NCI-H2196 (cell line): ENCODE measurements at regions not wholly inside any gene's neighbourhood (a gene's known extent, or its start where the extent isn't known, plus 50 kb on each side); places are given as distances from the start of the nearest gene placed in this dataset.

Source experiments
- DNase-seq: peaks from one replicate; lab custom pipeline; 2025; ENCODE audit not compliant: unreplicated experiment; lab: John Stamatoyannopoulos, UW

DNA sequence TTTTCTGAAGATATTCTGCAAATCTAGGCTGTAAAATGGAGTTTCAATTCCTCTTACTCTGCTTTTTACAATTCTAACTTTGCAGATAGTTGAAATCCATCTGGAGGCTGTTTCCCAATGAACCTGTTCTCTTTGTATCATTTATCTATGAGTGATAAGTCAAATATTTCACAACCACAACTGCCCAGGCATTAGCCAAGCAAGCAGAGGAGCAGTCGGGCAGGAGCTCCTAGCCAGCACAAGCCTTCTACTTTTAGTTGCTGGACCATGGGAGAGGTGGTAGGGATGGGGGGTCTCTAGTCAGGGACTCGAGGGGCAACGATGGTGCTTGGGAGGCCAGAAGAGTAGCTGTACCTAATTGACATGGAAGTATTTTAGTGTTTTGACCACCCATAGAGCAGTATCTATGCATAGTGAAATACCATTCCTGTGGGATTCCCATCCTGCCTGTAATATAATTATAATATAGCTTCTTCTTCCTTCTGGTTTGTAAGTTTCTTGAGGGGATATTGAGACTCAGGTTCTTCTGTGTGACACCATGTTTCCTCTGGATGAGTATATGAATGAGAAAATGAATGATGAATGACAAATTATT, 353.5 kb upstream of the IL12A start:
- no peak for DNase-seq

DNA sequence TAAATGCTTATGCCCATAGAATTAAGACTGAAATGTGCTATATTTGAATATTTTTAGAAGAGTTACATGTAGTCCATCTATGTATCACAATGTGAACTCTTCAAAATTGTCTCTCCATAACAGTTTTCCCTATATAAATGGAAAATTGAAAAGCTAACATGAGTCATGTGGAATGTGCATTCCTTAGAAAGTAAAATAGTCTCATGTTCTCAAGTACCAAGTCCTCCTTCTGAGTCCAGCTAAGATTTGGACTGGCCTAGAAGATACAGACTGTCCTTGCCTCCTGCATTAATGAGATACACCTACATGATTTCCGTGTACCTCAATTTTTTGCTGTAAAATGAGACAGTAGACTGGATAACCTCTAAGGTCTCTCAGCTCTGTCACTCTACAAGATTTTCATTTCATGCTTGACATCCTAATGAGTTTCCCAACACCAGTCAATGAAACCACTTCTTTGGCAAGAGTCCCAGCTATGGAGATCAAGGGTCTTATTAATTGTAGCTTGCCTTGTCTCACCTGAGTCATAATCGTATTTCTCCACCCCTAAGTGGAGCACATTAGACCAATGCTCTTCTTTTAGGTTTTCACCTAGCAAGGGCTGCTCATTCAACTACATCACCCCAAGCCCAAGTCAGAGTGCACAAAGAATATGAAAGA, 350.6 kb upstream of the IL12A start:
- DNase-seq, result no peak

DNA sequence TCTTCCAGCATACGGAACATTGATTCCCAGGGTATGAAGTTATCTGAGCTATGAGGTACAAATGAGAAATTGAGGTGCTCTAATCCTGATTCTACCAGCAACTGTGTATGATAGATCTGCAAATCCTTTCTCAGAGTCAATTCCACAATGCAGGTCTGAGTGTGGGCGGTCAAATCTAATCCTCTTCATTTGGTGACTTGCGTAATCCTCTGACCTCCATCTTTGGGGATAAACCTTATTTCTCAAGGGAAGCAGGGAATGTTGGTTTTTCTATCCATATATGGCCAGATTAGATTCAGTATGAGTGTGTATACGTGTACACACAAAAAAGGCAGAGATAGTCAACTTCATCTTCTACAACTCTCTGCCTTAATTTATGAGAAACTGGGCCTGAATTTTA, 348.4 kb upstream of the IL12A start:
- no peak for DNase-seq

DNA sequence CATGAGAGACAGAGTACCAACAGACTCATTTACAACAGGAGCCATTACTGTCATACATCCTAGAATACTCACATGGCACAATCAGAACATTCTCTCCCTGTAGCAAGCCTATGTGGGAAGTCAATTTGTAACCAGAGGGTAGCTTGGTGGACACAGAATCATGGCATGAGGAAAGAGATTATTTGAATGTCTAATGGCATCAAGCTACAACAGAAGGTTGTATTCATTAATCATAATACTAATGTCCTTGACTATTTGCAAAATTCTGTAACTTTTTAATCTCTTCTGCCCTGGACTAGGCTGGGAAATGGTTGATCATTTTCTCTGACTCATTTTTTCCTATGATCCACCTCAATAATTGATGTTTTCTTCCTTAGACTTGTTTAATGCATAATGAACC, 345.2 kb upstream of the IL12A start:
- no peak for DNase-seq

DNA sequence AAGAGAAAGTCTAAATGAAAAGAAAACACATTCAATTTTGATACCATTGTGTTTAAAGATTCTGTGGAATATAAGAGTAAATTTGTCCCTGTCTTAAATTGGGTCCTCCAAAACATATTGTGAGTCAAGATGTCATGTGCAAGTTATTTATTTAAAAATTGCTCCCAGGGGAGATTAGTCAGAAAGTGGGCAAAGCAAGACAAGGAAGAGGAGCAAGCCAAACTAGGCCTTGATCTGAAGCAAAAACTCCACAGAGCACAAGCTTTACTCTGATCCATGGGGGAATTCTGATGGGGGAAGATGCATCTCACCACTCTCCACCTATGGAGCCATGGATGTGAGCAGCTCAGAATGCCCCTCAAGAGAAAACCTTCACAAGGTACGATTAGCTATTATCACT, 342.8 kb upstream of the IL12A start:
- DNase-seq, result no peak

DNA sequence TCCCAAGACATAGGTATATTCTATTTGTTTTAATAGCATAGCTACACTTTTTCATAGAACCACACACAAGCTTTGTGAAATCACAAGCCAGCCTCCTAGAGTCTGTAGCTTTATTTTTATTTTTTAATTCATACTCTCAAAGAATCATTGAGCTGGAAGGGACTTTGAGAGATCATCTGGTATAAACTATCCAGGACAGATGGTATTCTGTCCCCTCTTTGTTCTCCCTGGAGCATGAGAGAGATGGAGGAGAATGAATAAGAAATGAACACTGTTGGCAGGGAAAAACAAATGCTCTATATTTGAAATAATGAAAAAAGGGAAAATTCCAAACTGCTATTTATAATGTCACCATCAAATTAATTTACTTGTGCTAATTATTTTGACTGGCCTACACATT, 338.7 kb upstream of the IL12A start:
- DNase-seq, result no peak

DNA sequence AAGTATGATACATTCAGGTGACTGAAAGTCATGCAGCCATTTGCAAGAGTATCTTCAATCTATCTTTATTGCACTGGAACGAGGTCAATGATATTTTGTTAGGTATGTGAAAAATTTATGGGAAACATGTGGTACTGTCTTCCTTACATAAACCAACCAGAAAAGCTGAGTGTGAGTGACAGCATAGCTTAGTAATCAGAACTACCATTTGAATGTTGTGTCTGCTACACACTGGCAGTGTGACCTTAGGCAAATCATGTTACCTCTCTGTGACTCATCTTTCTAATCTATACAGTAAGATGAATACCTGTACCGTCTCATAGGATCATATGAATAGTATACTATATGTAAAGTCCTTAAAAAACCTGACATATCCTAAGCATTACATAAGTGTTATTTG, 337.9 kb upstream of the IL12A start:
- no peak for DNase-seq

DNA sequence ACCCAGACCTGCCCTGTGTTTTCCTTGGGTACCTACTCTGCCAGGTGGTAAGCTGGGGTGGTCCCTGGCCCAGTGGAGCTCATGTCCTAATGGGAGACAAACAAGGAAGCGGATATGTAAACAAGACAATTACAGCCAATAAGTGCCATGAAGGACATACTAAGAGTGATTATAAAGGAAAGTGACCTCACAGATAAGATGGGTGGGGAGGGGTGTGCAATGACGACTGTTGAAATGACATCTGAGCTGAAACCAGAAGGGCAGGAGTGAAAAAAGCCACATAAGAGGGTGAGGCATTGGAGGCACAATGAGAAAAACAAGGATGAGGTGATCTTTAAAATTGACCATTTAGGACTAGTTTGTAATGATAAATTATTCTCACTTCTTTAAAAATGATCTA, 336.2 kb upstream of the IL12A start:
- DNase-seq, result no peak

DNA sequence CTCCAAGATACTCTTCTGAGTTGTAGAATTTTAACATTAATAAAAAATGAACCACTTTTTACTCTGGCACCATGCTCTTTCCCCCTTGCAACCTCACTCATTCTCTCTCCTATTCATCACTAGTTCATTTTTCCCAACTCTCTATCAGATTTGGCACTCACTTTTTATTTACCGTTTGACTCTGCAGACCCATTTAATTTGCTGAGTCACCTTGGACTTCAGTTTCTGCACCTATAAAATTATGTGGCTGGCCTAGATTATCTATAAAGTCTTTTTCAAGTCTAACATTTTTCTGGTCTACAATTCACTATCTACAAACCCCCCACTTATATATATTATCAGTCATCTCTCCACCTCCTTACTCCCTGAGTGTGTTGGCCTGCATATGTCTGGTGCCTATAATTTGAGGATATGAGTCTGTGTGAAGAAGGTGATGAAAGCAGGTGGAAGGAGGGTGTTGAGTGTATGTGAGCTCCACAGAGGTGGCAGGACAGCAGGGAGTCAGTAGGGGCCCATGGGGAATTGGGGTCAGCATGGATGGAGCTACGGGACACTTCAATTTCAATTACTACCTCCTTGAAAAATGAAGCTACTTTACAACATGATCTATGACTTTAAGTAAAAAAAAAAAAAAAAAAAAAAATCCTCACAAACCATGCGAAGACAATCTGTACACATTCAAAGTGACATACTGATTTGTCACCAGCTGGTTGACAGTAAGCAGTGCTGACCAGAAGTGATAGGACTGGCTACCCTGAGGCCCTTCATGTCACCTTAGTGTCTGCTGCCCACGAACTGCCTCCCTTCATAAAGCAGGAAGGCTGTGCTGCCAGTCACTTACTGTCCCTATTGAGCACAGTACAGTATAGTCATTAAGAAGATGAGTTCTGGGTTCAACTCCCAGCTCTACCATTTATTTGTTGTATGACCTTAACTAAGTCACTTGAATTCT, 334.2 kb upstream of the IL12A start:
- DNase-seq, result no peak

DNA sequence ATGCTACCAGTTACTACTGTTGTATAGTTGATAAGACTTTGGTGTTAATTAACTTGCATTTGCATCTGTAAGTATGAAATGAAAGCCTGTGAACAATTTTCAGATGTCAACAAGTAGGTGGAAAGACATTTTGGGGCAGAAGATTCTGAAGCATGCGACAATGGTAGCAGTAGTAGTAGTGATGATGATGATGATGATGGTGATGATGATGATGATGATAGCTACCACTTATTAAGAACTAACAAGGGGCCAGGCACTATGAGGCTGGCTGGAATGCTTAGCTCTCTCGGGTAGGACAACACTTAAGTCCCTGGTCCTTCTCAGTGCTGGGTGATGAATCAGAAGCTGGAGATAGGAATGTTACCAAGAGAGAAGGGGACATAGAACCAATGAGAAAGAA, 333.4 kb upstream of the IL12A start:
- DNase-seq, result no peak

DNA sequence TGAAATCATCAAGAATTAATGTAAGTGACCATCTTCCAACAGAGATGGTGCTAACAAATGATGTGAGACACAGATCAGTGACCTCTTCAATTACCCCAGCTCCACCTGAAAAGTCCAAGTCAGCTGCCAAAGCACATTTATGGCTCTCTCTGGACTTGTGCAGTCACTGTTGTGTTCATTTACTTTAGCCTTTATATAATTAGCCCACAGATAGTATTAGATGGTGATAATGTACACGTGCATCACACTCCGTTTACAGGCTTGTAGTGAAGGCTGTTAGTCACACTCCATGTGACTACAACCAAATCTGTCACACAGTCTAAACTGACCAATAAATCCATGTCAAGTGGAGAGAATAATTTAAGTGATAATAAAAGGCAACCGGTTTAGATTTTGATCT, 331.5 kb upstream of the IL12A start:
- no peak for DNase-seq

DNA sequence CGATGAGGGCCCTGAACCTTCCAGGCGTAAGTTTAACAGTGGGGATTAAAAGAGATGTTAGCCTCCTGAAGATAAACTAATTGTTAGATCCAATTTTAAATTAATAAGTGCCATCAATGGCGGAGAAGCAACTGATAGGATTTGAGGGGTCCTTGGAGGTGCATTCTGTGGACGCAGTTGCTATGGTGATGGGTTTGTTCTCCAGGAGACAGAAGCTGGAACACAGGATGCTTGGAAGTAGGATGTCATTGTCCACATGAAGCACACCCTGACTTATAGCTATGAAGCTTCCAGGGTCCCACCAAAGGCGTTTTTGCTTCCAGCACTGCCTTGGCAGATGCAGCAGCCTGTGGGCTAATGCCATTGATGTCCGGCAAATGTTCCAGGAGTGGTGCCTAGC, 331.0 kb upstream of the IL12A start:
- no peak for DNase-seq

DNA sequence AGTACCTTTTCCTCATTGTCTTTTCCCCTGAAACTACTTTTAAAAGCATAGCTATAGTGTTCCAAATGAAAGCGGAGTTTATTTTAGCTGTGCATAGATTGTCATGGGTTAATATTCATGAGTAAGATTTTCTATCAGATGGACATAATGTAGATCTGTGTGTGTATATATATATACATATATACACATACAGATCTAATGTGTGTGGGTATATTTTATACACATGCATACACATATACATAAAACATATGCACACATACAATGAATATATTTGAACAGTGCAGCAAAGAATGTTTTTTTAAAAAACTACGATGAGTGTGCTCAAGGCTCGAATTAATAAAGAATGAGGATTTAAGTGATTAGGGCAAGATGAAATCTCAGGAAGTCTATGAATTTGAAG, 328.3 kb upstream of the IL12A start:
- DNase-seq, result no peak

DNA sequence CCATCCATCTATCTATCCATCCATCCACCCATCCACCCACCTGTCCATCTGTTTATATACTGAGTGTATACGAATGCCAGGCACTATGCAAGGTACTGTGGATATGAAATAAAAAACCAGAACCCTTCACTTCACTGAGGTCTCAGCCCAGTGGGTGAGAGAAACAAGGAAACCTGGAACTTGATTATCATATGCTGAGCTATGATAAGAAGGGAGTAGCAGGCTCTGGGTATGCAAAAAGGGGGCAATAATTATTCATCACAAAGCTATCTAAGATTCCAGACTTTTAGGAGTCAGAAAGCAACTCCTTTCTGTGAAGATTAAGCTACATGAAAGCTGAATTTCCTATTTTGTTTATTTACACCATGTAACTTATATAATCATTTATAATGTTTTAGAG, 327.7 kb upstream of the IL12A start:
- DNase-seq, result no peak

DNA sequence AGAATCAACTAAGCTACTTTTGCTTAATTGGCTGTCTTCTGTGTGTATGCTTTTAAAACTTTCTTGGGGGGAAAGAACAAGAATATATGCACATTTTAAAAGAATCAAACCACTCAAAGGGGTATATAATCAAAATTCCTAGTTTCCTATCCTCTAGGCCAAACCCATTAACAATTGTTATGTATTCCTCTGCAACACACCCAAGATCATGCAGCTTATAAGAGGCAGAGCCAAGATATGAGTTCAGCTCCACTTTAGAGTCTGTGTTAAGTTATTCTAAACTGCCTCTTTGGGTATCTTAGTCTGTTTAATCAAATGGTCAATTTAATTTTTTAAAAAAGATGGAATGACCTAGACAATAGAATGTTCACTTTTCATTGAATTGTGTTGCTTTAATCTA, 326.1 kb upstream of the IL12A start:
- no peak for DNase-seq

DNA sequence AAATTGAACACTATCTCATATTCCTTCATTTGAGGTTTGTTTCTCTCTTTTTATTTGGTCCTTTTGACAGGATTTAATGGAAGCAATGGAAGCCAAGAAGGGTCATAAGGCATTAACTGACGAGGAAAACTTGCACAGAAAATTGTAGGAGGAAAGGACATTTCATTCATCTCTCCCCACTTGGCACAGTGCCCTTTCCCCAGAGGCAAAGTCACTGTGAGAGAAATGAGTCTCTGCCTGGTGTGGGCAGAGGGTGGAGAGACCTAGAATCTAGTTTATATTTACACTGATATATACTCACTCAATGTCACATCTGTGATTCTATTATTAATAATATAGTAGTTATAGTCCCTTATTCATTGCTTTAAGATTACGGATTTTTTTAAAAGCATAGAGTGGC, 324.6 kb upstream of the IL12A start:
- DNase-seq, result no peak

DNA sequence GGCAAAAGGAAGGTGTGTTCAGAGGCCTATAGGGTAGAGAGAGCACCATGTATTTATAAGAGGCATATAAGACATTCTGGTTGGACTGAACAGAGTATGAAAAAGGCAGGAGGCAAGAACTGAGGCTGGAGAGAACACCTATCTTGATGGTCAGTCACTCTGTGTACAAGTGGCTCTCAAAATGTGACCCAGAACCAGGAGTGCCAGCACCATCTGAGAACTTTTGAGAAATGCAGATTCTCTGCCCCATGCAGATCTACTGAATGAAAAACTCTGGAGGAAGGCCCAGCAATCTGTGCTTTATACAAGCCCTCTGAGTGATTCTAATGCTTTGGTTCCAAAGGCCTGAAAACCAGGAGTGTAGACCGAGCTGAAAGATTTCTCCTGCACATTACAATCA, 324.0 kb upstream of the IL12A start:
- no peak for DNase-seq

DNA sequence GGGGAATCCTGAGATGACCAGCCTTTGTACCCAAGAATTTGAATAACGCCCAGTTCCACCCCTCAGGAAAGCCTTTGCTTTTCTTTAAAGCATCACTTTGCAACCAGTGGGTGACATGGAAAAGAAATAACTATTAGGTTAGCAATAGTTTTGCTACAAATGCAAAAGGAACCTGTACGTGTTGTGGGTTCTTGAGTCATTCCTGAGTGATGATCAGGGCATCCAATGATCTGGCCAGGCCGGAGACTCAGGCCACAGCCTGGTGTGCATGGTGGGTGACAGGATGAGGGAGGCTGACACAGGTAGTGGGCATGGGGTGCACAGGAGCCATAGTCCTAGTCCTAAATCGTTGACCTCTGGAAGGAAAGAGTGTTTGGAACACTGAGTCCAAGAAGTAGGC, 321.4 kb upstream of the IL12A start:
- no peak for DNase-seq

DNA sequence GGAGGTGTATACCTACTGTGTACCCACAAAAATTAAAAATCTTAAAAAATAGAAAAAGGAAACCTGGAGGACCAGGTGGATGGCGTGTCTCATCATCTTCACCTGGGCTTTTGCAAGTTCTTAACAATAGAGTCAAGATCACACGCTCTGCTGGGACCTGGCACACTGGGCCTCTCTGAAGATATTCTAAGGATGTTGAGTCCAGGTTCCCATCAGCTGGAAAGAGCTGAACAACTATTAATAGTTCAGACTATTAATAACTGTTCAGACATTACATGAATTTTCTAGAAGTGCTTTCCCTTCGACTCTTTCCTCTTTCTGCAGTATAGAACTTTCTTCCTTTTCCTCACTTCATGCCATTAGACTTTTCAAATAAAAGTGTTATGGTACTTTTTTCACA, 320.2 kb upstream of the IL12A start:
- no peak for DNase-seq

DNA sequence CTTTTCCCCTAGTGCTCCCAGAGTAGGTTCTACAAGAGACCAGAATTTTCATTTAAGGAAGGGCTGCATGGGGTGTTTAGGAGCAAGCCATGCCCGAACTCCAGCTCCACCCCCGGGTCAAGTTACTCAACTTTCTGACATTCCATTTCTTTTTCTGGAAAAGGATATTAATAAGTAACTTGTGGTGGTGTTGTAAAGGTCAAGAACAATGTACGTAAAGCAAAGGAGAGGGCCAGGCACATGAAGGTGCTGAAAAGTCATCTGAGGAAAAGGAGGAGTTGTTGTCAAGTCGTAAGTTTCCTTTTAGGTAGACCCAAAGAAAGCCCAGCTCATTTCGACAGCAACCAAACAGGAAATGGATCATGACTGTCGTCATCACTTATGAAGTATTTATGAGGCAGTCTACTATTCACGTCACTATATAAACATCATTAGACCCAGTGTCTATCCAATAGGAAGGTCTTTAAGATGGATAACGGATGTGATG, 319.6 kb upstream of the IL12A start:
- DNase-seq, result no peak

DNA sequence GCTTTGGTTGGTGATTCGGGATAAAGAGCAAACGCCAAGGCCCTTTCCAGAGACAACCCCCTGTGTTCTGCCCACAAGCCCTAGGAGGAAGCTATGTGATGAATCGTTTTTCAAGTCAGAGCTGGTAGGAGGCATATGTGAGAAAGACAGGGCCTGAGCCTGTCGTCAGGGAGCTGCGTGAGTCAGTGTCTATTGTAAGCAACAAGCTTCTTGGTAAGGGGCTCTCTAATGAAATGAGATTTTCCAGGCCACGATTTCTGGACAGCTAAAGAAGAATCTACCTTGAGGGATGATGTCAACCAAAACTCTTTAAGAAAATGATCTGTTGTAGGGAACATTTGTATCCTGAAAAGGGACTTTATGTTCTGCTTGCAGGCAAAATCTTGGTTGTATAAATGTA, 318.9 kb upstream of the IL12A start:
- DNase-seq, result no peak
